ENCODE measurements at regions not wholly inside any gene's neighbourhood (a gene's known extent, or its start where the extent isn't known, plus 50 kb on each side); places are given as distances from the start of the nearest gene placed in this dataset.

GRCh38 chr5:128711216-128711615, 173.2 kb upstream of the FBN2 start:
- TF ChIP-seq EZH2 (IDR thresholded peaks at IDR 0.05) (no peak), POLR2AphosphoS5 (IDR thresholded peaks at IDR 0.05; ENCODE audit: borderline replicate concordance, low read depth, low read length) (no peak)

Measured in SK-N-MC (cell line).